ENCODE measurements at regions not wholly inside any gene's neighbourhood (a gene's known extent, or its start where the extent isn't known, plus 50 kb on each side); places are given as distances from the start of the nearest gene placed in this dataset.

- TF ChIP-seq POLR2A (IDR thresholded peaks at IDR 0.05) (no peak), POLR2AphosphoS5 (IDR thresholded peaks at IDR 0.05) (no peak)
- TF ChIP-seq, protein P1, sequence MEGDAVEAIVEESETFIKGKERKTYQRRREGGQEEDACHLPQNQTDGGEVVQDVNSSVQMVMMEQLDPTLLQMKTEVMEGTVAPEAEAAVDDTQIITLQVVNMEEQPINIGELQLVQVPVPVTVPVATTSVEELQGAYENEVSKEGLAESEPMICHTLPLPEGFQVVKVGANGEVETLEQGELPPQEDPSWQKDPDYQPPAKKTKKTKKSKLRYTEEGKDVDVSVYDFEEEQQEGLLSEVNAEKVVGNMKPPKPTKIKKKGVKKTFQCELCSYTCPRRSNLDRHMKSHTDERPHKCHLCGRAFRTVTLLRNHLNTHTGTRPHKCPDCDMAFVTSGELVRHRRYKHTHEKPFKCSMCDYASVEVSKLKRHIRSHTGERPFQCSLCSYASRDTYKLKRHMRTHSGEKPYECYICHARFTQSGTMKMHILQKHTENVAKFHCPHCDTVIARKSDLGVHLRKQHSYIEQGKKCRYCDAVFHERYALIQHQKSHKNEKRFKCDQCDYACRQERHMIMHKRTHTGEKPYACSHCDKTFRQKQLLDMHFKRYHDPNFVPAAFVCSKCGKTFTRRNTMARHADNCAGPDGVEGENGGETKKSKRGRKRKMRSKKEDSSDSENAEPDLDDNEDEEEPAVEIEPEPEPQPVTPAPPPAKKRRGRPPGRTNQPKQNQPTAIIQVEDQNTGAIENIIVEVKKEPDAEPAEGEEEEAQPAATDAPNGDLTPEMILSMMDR (IDR thresholded peaks at IDR 0.05 in 8 of 11, conservative IDR thresholded peaks at IDR 0.05 in 3 of 11) = no peak
Measured at GRCh38 chr9:109561137-109561536, 63.0 kb upstream of the PTPN3 start.

Measured in spleen (tissue), 7 donors.